ENCODE measurements at regions not wholly inside any gene's neighbourhood (a gene's known extent, or its start where the extent isn't known, plus 50 kb on each side); places are given as distances from the start of the nearest gene placed in this dataset.

DNA sequence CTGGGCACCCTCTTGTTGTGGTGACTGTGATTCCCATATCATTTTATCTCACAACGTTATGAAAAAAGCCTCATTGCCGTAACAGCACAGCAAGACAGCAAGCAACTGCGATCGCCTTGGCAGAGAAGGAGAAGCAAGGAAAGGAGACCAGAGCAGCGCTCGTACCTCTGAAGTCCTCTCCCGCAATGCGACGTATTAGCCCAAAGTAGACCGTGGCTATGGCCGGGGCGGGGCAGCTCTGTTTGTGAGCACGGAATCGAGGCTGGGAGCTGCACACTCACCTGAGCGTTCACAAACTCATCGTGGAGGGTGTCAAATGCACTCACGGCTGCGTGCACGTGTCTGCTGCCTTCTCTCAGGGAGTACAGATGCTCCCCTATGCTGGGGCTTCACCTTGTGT lies 76.1 kb downstream of the YTHDF1 start:
- Mint-ChIP-seq H3K4me3 (ENCODE audit: low read depth, unreplicated experiment) (no peak overlapping the region), H3K4me1 (ENCODE audit: low read depth, unreplicated experiment) (no peaks in the 10 kb centered on the region), H3K27me3 (ENCODE audit: unreplicated experiment) (peaks cover 88% of the 10 kb centered on the region), H3K27ac (ENCODE audit: unreplicated experiment) (no peak overlapping the region), H3K9me3 (ENCODE audit: low read depth, unreplicated experiment) (peaks cover 3% of the 10 kb centered on the region), H3K36me3 (ENCODE audit: insufficient read depth, unreplicated experiment) (no peaks in the 10 kb centered on the region)
- intact Hi-C loops (cut with micrococcal nuclease; ENCODE audit: unreplicated experiment) = no loop called here
- TF ChIP-seq, protein P1, sequence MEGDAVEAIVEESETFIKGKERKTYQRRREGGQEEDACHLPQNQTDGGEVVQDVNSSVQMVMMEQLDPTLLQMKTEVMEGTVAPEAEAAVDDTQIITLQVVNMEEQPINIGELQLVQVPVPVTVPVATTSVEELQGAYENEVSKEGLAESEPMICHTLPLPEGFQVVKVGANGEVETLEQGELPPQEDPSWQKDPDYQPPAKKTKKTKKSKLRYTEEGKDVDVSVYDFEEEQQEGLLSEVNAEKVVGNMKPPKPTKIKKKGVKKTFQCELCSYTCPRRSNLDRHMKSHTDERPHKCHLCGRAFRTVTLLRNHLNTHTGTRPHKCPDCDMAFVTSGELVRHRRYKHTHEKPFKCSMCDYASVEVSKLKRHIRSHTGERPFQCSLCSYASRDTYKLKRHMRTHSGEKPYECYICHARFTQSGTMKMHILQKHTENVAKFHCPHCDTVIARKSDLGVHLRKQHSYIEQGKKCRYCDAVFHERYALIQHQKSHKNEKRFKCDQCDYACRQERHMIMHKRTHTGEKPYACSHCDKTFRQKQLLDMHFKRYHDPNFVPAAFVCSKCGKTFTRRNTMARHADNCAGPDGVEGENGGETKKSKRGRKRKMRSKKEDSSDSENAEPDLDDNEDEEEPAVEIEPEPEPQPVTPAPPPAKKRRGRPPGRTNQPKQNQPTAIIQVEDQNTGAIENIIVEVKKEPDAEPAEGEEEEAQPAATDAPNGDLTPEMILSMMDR (IDR thresholded peaks at IDR 0.05; ENCODE audit: unreplicated experiment) = no peak
- CTCF ChIA-PET = no interaction called here
- BruUV-seq (replicated peaks) = no TSS peak
- no peak for DNase-seq

DNA sequence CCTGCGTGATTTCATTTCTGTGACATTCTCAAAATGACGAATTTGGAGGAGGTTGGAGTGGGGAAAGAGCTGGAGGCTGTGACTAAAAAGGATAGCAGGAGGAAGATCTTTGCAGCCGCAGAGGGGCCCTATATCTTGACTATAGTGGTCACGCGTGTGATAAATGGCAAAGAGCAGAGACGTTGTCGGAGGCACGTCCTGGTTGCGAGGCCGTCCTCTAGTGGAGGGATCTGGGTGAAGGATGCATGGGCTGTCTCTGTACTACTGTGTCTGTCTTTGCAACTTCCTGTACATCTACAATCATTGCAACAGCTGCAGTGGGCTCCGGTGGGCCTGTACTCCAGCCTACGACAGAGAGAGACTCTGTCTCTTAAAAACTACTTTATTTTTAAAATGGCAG lies 76.6 kb downstream of the YTHDF1 start:
- TF ChIP-seq, protein P1 (IDR thresholded peaks at IDR 0.05; ENCODE audit: unreplicated experiment) = no peak
- CTCF ChIA-PET = no interaction called here
- Mint-ChIP-seq H3K9me3 (ENCODE audit: low read depth, unreplicated experiment) (peaks cover 3% of the 10 kb centered on the region), H3K4me1 (ENCODE audit: low read depth, unreplicated experiment) (no peaks in the 10 kb centered on the region), H3K36me3 (ENCODE audit: insufficient read depth, unreplicated experiment) (no peaks in the 10 kb centered on the region), H3K4me3 (ENCODE audit: low read depth, unreplicated experiment) (no peak overlapping the region), H3K27me3 (ENCODE audit: unreplicated experiment) (peaks cover 84% of the 10 kb centered on the region), H3K27ac (ENCODE audit: unreplicated experiment) (no peak overlapping the region)
- no TSS peak for BruUV-seq (replicated peaks)
- intact Hi-C loops (cut with micrococcal nuclease; ENCODE audit: unreplicated experiment) = no loop called here
- DNase-seq = no peak

DNA sequence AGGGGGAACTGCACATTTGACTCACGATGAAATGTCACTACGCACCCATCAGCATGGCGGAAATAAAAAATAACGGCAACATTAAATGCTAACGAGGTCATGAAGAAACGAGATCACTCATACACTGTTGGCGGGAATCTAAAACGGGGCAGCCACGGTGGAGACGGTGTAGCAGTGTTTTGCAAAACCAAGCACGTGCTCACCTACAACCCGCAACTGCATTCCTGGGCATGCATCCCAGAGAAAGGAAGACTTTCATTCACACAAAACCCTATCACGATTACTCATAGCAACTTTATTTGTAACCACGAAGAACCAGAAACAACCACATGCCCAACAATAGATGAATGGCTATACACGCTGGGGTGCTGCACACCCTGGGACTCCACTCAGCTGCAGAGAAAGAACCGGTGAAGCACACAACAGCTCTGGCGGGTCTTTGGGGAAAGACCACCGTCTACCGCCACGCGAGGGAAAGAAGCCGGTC lies 77.0 kb downstream of the YTHDF1 start:
- H3K27ac Mint-ChIP-seq (ENCODE audit: unreplicated experiment) = no peak overlapping the region
- BruUV-seq (replicated peaks) = no TSS peak

DNA sequence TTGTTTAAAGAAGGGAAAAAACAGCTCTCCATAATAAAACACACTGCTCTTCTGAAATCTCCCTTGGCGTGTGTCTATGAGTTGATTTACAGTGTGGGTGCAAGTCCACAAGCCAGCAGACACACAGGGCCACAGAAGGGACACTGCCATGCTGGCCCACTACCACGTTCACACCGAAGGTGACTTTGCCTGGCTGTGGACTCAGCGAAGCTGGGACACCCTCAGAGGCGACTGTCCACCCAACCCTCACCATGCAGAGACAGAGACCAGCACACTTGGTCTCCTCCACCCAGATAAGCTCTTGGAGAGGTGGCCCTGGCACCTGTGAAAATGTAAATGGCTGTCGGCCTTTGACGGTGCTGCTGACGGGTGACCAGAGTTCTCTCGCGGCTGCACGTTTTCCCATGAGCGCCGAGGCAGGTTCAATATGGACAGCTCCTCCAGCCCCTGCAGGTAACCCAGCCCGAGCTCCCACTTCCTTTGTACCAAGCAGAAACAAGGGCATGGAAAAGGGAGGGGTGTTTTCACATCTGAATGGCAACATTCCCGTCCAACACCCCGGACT lies 78.0 kb downstream of the YTHDF1 start:
- TF ChIP-seq, protein P1 (IDR thresholded peaks at IDR 0.05; ENCODE audit: unreplicated experiment) = no peak
- Mint-ChIP-seq H3K27ac (ENCODE audit: unreplicated experiment) (no peak overlapping the region), H3K4me3 (ENCODE audit: low read depth, unreplicated experiment) (no peak overlapping the region), H3K4me1 (ENCODE audit: low read depth, unreplicated experiment) (no peaks in the 10 kb centered on the region), H3K36me3 (ENCODE audit: insufficient read depth, unreplicated experiment) (no peaks in the 10 kb centered on the region), H3K9me3 (ENCODE audit: low read depth, unreplicated experiment) (peaks cover under 1% of the 10 kb centered on the region), H3K27me3 (ENCODE audit: unreplicated experiment) (peaks cover 80% of the 10 kb centered on the region)
- no TSS peak for BruUV-seq (replicated peaks)
- intact Hi-C loops (cut with micrococcal nuclease; ENCODE audit: unreplicated experiment) = no loop called here
- CTCF ChIA-PET = no interaction called here
- no peak for DNase-seq

More for the DNA sequence above, 77.0 kb downstream of the YTHDF1 start:
- TF ChIP-seq, protein P1 (IDR thresholded peaks at IDR 0.05; ENCODE audit: unreplicated experiment) = no peak
- DNase-seq = no peak
- no peaks in the 10 kb centered on the region for H3K4me1 Mint-ChIP-seq (ENCODE audit: low read depth, unreplicated experiment)
- intact Hi-C loops (cut with micrococcal nuclease; ENCODE audit: unreplicated experiment) = no loop called here
- peaks cover 80% of the 10 kb centered on the region for H3K27me3 Mint-ChIP-seq (ENCODE audit: unreplicated experiment)
- no peak overlapping the region for H3K4me3 Mint-ChIP-seq (ENCODE audit: low read depth, unreplicated experiment)
- no peaks in the 10 kb centered on the region for H3K36me3 Mint-ChIP-seq (ENCODE audit: insufficient read depth, unreplicated experiment)
- peaks cover 3% of the 10 kb centered on the region for H3K9me3 Mint-ChIP-seq (ENCODE audit: low read depth, unreplicated experiment)
- CTCF ChIA-PET = no interaction called here

Measured in Calu3 (cell line).